Neuron (in vitro differentiated cells): ENCODE measurements at regions not wholly inside any gene's neighbourhood (a gene's known extent, or its start where the extent isn't known, plus 50 kb on each side); places are given as distances from the start of the nearest gene placed in this dataset.

Experiments used
- H2AFZ ChIP-seq: one replicate; pipeline ENCODE4 v1.6.1; 2013; ENCODE audit warnings: low read depth, mild to moderate bottlenecking, inconsistent platforms, low read length, moderate library complexity
- H3K27me3 ChIP-seq: one replicate; pipeline ENCODE4 v1.6.1; 2013; ENCODE audit warnings: low read length; ENCODE audit not compliant: insufficient read depth
- H3K36me3 ChIP-seq: one replicate; pipeline ENCODE4 v1.6.1; 2013; ENCODE audit warnings: low read length; ENCODE audit not compliant: insufficient read depth
- H3K4me1 ChIP-seq: one replicate; pipeline ENCODE4 v1.6.1; 2013; ENCODE audit warnings: low read length; ENCODE audit not compliant: insufficient read depth
- H3K4me3 ChIP-seq: 2 replicates; pipeline ENCODE4 v1.5.1; 2013; ENCODE audit warnings: mild to moderate bottlenecking, low read length, moderate library complexity
- H3K9me3 ChIP-seq: one replicate; pipeline ENCODE4 v1.6.1; 2013; ENCODE audit warnings: low read length

- H3K9me3 ChIP-seq: peaks cover 2% of the 10 kb centered on the region
- H2AFZ ChIP-seq: no peak overlapping the region
- H3K27me3 ChIP-seq: no peaks in the 10 kb centered on the region
- no peak overlapping the region for H3K4me3 ChIP-seq
- no peaks in the 10 kb centered on the region for H3K36me3 ChIP-seq
- H3K4me1 ChIP-seq: peaks cover 13% of the 10 kb centered on the region
These were observed 319.8 kb downstream of the RND3 start for GRCh38 chr2:150167711-150168110.

DNA sequence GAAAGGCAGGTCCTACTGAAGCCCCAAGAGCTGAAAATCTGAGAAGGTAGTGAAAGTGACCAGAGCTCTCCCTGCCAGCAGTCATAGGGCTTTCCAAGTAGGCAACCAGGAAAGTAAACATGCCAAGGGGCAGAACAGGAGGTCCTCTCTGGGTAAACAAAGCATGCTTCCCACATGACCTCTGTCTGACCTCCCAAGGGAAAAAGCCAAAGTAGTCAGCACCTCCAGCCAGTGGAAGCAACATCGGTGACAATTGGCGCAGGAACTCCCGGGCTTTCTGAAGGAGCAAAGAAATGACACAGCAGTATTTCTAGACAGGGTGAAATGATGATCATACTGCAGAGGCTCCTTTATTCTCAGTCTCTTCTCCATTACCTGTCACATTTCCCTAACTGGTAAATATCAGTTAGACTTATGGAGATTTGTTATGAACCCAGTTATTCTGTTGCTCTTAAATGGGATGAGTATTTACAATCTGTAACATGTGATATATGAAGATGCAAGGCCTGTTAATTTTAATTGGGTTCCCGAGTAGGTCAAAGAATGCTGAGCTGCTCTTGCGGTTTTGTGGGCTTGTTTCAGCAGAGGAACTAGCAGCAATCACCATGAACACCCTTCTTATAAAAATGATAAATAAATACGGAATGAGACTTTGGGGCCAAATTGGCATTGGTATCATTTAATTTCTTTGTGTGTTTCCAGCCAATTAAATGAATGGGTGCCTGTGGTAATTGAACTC is 321.0 kb downstream of the RND3 start:
- H3K27me3 ChIP-seq: no peaks in the 10 kb centered on the region
- no peak overlapping the region for H2AFZ ChIP-seq
- no peaks in the 10 kb centered on the region for H3K36me3 ChIP-seq
- H3K4me1 ChIP-seq: peaks cover 13% of the 10 kb centered on the region
- H3K9me3 ChIP-seq: peaks cover 2% of the 10 kb centered on the region
- no peak overlapping the region for H3K4me3 ChIP-seq

GRCh38 chr2:150165988-150166312 is 321.5 kb downstream of the RND3 start:
- no peaks in the 10 kb centered on the region for H3K9me3 ChIP-seq
- H2AFZ ChIP-seq: no peak overlapping the region
- no peaks in the 10 kb centered on the region for H3K27me3 ChIP-seq
- H3K36me3 ChIP-seq: no peaks in the 10 kb centered on the region
- H3K4me1 ChIP-seq: peaks cover 13% of the 10 kb centered on the region
- no peak overlapping the region for H3K4me3 ChIP-seq

GRCh38 chr2:150165442-150165841 is 322.0 kb downstream of the RND3 start:
- H3K36me3 ChIP-seq: no peaks in the 10 kb centered on the region
- H3K27me3 ChIP-seq: no peaks in the 10 kb centered on the region
- H3K4me1 ChIP-seq: peaks cover 13% of the 10 kb centered on the region
- H2AFZ ChIP-seq: no peak overlapping the region
- H3K4me3 ChIP-seq: no peak overlapping the region
- H3K9me3 ChIP-seq: no peaks in the 10 kb centered on the region

- H3K9me3 ChIP-seq: no peaks in the 10 kb centered on the region
- H3K4me3 ChIP-seq: no peak overlapping the region
- H2AFZ ChIP-seq: no peak overlapping the region
- peaks cover 13% of the 10 kb centered on the region for H3K4me1 ChIP-seq
- H3K27me3 ChIP-seq: no peaks in the 10 kb centered on the region
- H3K36me3 ChIP-seq: no peaks in the 10 kb centered on the region
These were observed 325.1 kb downstream of the RND3 start for GRCh38 chr2:150162241-150162942.

DNA sequence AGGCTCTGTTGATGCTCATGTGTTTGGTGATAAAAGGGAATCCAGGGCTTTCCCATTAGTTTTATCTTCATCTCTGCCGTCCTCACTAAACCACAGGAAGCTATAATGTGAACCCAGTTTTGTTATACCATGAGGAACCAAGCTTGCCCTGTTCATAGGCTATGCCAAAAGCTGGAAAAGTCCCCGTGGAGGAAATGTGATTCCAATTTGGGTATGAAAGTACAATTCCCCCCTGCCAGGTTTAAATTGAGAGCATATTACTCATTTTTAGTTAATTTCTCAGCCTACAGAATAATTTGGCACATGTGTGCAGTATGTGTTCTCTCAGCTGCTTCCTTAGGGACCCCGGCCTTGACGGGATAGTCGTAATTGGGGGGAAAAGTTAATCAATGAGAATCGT is 327.4 kb downstream of the RND3 start:
- Histone ChIP-seq H3K4me1 (no peaks in the 10 kb centered on the region), H3K27me3 (no peaks in the 10 kb centered on the region), H3K4me3 (no peak overlapping the region), H2AFZ (no peak overlapping the region), H3K36me3 (no peaks in the 10 kb centered on the region), H3K9me3 (no peaks in the 10 kb centered on the region)

GRCh38 chr2:150159300-150159699 is 328.2 kb downstream of the RND3 start:
- Histone ChIP-seq H3K9me3 (no peaks in the 10 kb centered on the region), H3K36me3 (no peaks in the 10 kb centered on the region), H3K4me3 (no peak overlapping the region), H2AFZ (no peak overlapping the region), H3K4me1 (no peaks in the 10 kb centered on the region), H3K27me3 (no peaks in the 10 kb centered on the region)

GRCh38 chr2:150156876-150157275 is 330.6 kb downstream of the RND3 start:
- no peak overlapping the region for H3K4me3 ChIP-seq
- no peaks in the 10 kb centered on the region for H3K9me3 ChIP-seq
- H2AFZ ChIP-seq: no peak overlapping the region
- H3K27me3 ChIP-seq: no peaks in the 10 kb centered on the region
- H3K36me3 ChIP-seq: no peaks in the 10 kb centered on the region
- H3K4me1 ChIP-seq: no peaks in the 10 kb centered on the region

- H3K9me3 ChIP-seq: no peaks in the 10 kb centered on the region
- H2AFZ ChIP-seq: no peak overlapping the region
- no peaks in the 10 kb centered on the region for H3K27me3 ChIP-seq
- H3K36me3 ChIP-seq: no peaks in the 10 kb centered on the region
- H3K4me3 ChIP-seq: no peak overlapping the region
- no peaks in the 10 kb centered on the region for H3K4me1 ChIP-seq
These were observed 331.1 kb downstream of the RND3 start for GRCh38 chr2:150156415-150156814.

GRCh38 chr2:150154308-150154797 is 333.1 kb downstream of the RND3 start:
- no peak overlapping the region for H2AFZ ChIP-seq

DNA sequence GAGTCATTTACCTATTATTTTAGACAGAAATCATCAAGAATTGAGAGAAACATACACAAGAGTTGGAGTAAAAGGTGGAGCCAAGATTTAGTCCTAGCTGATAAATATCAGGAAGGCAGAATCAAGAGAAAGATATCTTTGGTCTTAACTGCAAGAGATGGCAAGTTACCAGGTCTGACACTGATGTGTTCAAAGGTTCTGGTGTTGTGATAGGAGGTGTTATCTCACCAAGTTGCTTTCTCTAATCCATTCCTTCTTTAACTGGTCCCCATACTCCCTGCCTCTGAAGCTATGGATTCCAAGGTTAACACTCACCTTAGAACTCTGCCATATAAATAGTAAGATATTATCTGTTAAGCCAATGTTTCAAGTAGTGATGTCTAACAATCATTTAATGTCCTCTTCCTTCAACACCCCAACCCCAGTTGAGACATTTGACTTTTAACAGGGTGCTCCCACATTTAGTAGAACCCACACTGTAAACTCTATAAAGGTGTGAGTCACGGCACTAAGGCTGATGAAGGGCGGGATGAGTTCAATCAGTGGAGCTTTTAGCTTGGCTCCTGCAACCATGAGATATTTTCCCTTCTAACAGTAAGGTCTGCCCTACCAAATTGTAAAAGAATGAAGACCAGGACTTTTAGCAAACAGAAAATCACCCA is 333.7 kb downstream of the RND3 start:
- Histone ChIP-seq H3K4me3 (no peak overlapping the region), H2AFZ (no peak overlapping the region), H3K36me3 (no peaks in the 10 kb centered on the region), H3K27me3 (no peaks in the 10 kb centered on the region), H3K4me1 (no peaks in the 10 kb centered on the region), H3K9me3 (no peaks in the 10 kb centered on the region)

More at GRCh38 chr2:150154308-150154797, 333.1 kb downstream of the RND3 start:
- Histone ChIP-seq H3K4me3 (no peak overlapping the region), H3K4me1 (no peaks in the 10 kb centered on the region), H3K27me3 (no peaks in the 10 kb centered on the region), H3K9me3 (no peaks in the 10 kb centered on the region), H3K36me3 (no peaks in the 10 kb centered on the region)

DNA sequence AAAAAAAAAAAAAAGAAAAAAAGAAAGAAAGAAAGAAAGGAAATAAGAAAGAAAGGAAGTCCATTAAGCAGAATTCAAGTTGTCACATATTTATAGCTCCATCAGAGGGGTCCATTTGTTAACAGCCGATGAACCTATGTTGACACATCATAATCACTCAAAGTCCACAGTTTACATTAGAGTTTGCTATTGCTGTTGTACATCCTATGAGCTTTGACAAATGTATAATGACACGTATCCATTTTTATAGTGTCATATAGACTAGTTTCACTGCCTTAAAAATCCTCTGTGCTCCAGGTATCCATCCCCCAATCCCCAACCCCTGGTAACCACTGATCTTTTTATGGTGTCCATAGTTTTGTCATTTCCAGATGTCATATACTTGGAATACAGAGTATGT is 335.2 kb downstream of the RND3 start:
- no peak overlapping the region for H3K4me3 ChIP-seq
- H3K9me3 ChIP-seq: no peaks in the 10 kb centered on the region
- H3K36me3 ChIP-seq: no peaks in the 10 kb centered on the region
- no peaks in the 10 kb centered on the region for H3K27me3 ChIP-seq
- no peaks in the 10 kb centered on the region for H3K4me1 ChIP-seq
- H2AFZ ChIP-seq: no peak overlapping the region

DNA sequence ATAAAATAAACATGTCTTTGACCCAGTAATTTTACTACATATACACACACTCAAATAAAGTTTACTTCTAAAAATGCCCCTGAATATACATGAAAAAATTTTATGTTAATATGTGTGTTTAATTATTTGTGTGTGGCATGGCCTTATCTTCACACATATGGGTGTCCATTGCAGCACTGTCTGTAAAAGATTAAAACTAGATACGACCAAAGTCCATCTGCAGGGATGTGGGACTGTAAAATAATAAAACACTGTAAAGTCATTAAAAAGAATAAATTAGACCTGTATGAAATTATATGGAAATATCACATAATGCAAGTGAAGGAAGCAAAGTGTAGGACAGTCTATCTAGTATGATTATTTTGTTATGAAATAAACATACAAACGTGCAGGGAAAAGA is 337.3 kb downstream of the RND3 start:
- Histone ChIP-seq H3K9me3 (peaks cover 6% of the 10 kb centered on the region), H3K4me1 (peaks cover 2% of the 10 kb centered on the region), H3K4me3 (no peak overlapping the region), H2AFZ (no peak overlapping the region), H3K27me3 (no peaks in the 10 kb centered on the region), H3K36me3 (no peaks in the 10 kb centered on the region)
